Cardiac muscle cell (in vitro differentiated cells and primary cell): ENCODE measurements at regions not wholly inside any gene's neighbourhood (a gene's known extent, or its start where the extent isn't known, plus 50 kb on each side); places are given as distances from the start of the nearest gene placed in this dataset.
"Not testable (repeated sequence)": the region's sequence is repeated elsewhere in the genome, so short reads cannot be mapped to it uniquely, and the experiment has no call there.

Experiments used
- DNase-seq, 2 donors: peaks; one replicate each; pipeline versions ENCODE4 v3.0.0 to v3.0.0-alpha.2; 2010 to 2017; ENCODE audit warnings: low read depth in 1 of 2, low spot score in 1 of 2
- H3K27ac ChIP-seq: fragments of 200-600 bp; sonication (generic); 2 replicates; pipeline ENCODE4 v1.5.1; 2016
- H3K27me3 ChIP-seq: fragments of 200-600 bp; sonication (generic); 2 replicates; pipeline ENCODE4 v1.6.0; 2016; ENCODE audit warnings: control low read depth
- H3K36me3 ChIP-seq: fragments of 200-600 bp; sonication (generic); 2 replicates; pipeline ENCODE4 v1.5.1; 2016; ENCODE audit warnings: control low read depth
- H3K4me1 ChIP-seq: fragments of 200-600 bp; sonication (generic); 2 replicates; pipeline ENCODE4 v1.8.1; 2017; ENCODE audit warnings: low read depth, mild to moderate bottlenecking, mixed run types
- H3K4me3 ChIP-seq: fragments of 200-600 bp; sonication (generic); 2 replicates; pipeline ENCODE4 v1.5.1; 2016; ENCODE audit warnings: mild to moderate bottlenecking
- H3K9me3 ChIP-seq: fragments of 200-600 bp; sonication (generic); 2 replicates; pipeline ENCODE4 v1.5.1; 2017; ENCODE audit warnings: low read depth, mild to moderate bottlenecking, control low read depth
- CTCF ChIP-seq: IDR thresholded peaks from 2 replicates; pipeline ENCODE4 v1.5.1; 2012; ENCODE audit warnings: low read depth, mild to moderate bottlenecking, low read length

- DNase-seq, result peak in 1 of 2 donors; percentile 78
Observed at GRCh38 chr7:106345421-106346166, 60.8 kb upstream of the NAMPT start.

GRCh38 chr7:106344861-106345260, 60.1 kb upstream of the NAMPT start:
- H3K27me3 ChIP-seq, result no peaks in the 10 kb centered on the region
- peak in 1 of 2 donors; percentile 57 for DNase-seq
- no peaks in the 10 kb centered on the region for H3K4me1 ChIP-seq
- no peaks in the 10 kb centered on the region for H3K36me3 ChIP-seq
- H3K4me3 ChIP-seq, result no peak overlapping the region
- H3K9me3 ChIP-seq, result no peaks in the 10 kb centered on the region
- no peak overlapping the region for H3K27ac ChIP-seq
- no peak for TF ChIP-seq CTCF

More at GRCh38 chr7:106345421-106346166, 60.8 kb upstream of the NAMPT start:
- no peaks in the 10 kb centered on the region for H3K4me1 ChIP-seq
- no peaks in the 10 kb centered on the region for H3K9me3 ChIP-seq
- no peak overlapping the region for H3K27ac ChIP-seq
- TF ChIP-seq CTCF, result no peak
- no peaks in the 10 kb centered on the region for H3K36me3 ChIP-seq
- H3K27me3 ChIP-seq, result no peaks in the 10 kb centered on the region
- no peak overlapping the region for H3K4me3 ChIP-seq

GRCh38 chr7:106344211-106344610, 59.4 kb upstream of the NAMPT start:
- no peaks in the 10 kb centered on the region for H3K36me3 ChIP-seq
- no peaks in the 10 kb centered on the region for H3K4me1 ChIP-seq
- H3K27me3 ChIP-seq, result no peaks in the 10 kb centered on the region
- no peak overlapping the region for H3K27ac ChIP-seq
- H3K9me3 ChIP-seq, result no peaks in the 10 kb centered on the region
- DNase-seq, result no peak
- TF ChIP-seq CTCF, result no peak
- H3K4me3 ChIP-seq, result no peak overlapping the region

- H3K36me3 ChIP-seq, H3K4me1 ChIP-seq, H3K4me3 ChIP-seq, DNase-seq, H3K27me3 ChIP-seq, H3K27ac ChIP-seq, H3K9me3 ChIP-seq: not testable (repeated sequence)
Observed at GRCh38 chr7:106342049-106342448, 57.3 kb upstream of the NAMPT start.

GRCh38 chr7:106340247-106340596, 55.4 kb upstream of the NAMPT start:
- H3K9me3 ChIP-seq, H3K4me1 ChIP-seq, H3K4me3 ChIP-seq, H3K27me3 ChIP-seq, DNase-seq, H3K36me3 ChIP-seq, H3K27ac ChIP-seq: not testable (repeated sequence)

GRCh38 chr7:106339513-106340246, 54.9 kb upstream of the NAMPT start:
- no peak overlapping the region for H3K4me3 ChIP-seq
- no peak for TF ChIP-seq CTCF
- H3K36me3 ChIP-seq, result no peaks in the 10 kb centered on the region
- no peaks in the 10 kb centered on the region for H3K27me3 ChIP-seq
- no peaks in the 10 kb centered on the region for H3K9me3 ChIP-seq
- H3K4me1 ChIP-seq, result no peaks in the 10 kb centered on the region
- DNase-seq, result no peak
- H3K27ac ChIP-seq, result no peak overlapping the region
